ENCODE measurements at regions not wholly inside any gene's neighbourhood (a gene's known extent, or its start where the extent isn't known, plus 50 kb on each side); places are given as distances from the start of the nearest gene placed in this dataset.

DNA sequence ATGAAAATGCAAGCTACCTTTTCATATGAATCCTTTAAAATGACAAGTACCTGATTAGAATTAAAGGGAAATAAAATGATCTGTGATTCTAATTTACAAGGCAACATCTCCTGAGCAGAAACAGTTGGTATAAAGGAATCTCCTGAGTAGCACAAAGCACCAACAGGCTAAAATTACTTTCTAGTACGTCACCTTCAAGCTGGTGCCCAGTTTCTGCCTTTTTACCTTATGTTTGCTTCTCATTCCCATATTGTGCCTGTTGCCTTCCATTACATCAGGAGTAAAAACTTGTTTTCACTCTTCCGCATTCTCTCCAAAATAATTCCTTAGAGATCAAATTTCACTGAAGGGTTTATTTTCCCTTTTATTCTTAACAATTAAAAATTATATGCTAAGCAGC is 587.1 kb upstream of the KCND2 start:
- TF ChIP-seq, protein P1, sequence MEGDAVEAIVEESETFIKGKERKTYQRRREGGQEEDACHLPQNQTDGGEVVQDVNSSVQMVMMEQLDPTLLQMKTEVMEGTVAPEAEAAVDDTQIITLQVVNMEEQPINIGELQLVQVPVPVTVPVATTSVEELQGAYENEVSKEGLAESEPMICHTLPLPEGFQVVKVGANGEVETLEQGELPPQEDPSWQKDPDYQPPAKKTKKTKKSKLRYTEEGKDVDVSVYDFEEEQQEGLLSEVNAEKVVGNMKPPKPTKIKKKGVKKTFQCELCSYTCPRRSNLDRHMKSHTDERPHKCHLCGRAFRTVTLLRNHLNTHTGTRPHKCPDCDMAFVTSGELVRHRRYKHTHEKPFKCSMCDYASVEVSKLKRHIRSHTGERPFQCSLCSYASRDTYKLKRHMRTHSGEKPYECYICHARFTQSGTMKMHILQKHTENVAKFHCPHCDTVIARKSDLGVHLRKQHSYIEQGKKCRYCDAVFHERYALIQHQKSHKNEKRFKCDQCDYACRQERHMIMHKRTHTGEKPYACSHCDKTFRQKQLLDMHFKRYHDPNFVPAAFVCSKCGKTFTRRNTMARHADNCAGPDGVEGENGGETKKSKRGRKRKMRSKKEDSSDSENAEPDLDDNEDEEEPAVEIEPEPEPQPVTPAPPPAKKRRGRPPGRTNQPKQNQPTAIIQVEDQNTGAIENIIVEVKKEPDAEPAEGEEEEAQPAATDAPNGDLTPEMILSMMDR (IDR thresholded peaks at IDR 0.05) = no peak
- no peak for TF ChIP-seq POLR2AphosphoS5 (IDR thresholded peaks at IDR 0.05)
- TF ChIP-seq POLR2A (IDR thresholded peaks at IDR 0.05) = no peak
- TF ChIP-seq EP300 (IDR thresholded peaks at IDR 0.05) = no peak
